NCI-H748 (cell line): ENCODE measurements at regions not wholly inside any gene's neighbourhood (a gene's known extent, or its start where the extent isn't known, plus 50 kb on each side); places are given as distances from the start of the nearest gene placed in this dataset.
A peak's percentile ranks its signal among the peaks of the same experiment; 100 is the strongest.
"Not testable (repeated sequence)": the region's sequence is repeated elsewhere in the genome, so short reads cannot be mapped to it uniquely, and the experiment has no call there.

ENCODE experiments used
- DNase-seq: peaks from one replicate; lab custom pipeline; 2025; ENCODE audit not compliant: unreplicated experiment; lab: John Stamatoyannopoulos, UW

DNA sequence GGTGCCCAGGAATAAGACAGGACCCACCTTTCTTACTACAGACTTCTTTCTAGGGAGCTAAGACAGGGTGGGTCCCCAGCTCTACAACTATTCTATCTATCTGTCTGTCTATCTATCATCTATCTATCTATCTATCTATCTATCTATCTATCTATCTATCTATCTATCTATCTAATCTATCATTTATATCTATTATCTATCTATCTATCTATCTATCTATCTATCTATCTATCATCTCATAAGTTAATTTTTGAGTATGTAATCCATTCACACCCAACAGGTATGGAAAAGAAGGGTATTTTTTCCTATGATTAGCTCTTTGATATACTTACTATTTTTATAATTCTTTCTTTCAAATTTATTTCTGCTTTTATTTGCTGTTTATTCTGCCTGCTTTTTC is 55.9 kb downstream of the BAMBI start:
- DNase-seq = no peak

DNA sequence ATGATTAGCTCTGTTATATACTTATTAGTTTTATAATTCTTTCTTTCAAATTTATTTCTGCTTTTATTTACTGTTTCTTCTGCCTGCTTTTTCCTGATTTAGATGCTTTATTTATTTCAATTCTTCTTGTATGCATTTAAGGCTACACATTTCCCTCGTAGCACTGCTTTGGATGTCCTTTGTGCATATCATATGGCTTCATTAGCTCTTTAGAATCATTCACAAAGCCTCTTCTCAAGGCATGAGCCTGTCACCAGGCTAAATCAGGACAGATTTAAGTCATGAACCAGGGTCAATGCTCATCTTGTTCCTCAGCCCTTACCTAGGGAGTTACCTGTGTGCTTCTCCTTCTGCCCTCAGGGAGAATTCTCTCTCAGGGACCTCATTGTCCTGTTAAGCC is 56.3 kb downstream of the BAMBI start:
- no peak for DNase-seq

DNA sequence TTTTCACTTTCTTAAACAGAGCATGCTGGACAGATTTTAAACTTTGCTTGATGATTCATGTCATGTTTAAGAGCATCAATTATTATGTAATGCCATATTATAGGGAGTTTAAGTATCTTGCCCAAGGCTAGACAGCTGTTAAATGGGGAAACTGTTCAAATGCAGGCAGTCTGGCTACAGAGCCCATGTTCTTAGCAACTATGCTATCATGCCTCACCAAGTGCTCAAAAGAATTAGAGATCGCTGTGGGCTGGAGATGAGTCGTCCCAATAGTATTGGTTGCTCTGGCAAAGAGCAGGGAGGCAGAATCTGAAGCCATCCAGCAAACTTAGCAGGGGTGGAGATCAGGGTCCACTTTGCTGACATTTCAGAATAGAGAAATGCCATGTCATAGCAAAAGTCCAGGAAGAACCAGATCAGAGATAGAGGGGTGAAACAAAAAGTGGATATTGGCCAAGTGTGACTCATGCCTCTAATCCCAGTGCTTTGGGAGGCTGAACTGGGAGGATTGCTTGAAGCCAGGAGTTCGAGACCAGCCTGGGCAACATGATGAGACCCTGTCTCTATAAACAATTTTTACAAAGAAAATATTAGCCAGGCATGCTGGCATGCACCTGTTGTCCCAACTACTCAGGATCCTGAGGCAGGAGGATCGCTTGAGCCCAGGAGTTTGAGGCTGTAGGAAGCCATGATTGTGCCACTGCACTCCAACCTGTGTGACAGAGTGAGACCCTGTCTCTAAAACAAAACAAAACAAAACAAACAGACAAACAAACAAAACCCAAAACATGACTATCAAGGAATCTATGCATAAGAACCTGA is 57.8 kb downstream of the BAMBI start:
- no peak for DNase-seq

DNA sequence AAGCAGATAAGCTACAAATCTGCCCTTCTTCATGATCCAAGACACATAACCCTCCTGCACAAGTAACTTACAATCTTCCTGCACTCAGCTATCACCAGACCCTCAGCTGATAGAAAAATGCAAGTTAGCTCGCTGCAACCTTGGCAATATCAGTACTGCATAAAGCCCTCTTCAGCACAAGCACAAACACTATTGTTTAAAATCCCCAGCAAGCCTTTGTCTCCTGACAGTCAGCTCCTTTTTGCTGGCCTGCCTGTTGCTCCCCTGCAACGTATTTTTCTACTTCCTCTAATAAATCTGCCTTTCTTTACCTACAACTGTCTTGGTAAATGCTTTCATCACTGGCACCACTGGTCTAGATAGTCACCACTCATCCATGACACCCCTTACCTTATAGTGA is 59.8 kb downstream of the BAMBI start:
- no peak for DNase-seq

DNA sequence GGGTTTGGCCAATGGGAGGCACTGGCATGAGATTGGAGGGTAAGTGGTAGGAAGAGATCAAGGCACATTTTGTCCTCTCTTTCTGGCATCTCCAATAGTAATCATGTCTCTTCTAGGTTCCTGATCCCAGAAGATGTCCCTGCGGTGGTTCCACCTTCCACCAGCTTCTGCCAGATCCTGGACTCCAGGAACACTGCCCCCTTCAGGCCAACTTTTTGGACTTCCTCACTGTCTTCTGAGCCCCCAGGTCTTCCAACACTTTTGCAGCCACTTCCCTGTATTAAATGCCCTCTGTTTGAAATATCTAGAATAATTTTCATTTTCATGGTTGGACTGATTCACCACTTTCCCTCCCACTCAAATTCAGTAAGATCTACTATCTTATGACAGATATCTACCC is 60.9 kb downstream of the BAMBI start:
- DNase-seq = no peak

DNA sequence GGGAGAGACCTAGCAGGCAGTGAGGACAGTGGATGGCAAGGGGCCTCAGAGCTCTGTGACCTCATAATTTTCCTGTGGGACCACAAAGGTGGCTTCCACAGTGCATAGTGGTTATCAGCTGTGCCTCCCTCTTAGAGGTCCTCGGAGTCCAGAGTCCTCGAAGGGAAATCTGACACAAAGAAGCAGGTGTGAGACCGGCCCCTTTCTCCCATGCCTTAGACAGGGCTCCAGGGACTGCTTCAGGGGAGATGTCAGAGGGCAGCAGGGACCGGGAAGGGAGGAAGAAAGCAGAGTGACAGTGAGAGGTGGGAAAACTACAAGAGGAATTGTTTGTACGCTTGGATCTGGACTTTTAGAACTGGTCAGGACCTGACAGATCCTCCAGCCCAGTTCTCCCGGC is 66.3 kb downstream of the BAMBI start:
- no peak for DNase-seq

DNA sequence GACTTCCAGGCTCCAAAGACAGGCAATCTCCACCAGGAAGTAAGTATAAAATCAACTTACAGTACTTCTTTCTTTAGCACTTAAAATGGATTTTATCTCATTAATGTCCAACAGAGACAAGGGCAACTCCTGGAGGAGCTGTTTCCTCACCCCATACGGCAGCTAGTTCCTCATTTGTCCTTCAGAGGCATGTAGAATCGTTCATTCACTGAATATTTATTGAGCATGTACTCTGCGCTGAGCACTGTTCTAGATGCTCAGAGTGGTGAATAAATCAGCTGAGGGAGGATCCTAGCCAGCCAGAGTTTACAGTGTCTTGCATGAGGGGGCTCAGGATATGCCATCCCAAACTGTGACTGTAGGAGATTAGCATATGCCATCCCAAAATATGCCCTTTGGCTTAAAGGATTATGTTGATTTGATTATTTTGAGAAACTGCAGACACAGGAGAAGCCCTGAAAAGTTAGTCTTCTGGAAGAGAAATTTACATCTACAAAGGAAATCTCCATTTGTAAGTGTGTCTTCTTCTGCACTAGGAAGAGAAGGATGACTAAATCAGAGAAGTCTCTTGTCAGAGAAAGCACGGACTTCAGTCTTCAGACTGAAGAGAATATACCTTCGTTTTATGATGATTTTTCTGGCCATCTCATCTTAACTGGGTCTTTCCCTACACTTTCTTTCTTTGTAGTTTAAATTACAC is 66.9 kb downstream of the BAMBI start:
- no peak for DNase-seq

DNA sequence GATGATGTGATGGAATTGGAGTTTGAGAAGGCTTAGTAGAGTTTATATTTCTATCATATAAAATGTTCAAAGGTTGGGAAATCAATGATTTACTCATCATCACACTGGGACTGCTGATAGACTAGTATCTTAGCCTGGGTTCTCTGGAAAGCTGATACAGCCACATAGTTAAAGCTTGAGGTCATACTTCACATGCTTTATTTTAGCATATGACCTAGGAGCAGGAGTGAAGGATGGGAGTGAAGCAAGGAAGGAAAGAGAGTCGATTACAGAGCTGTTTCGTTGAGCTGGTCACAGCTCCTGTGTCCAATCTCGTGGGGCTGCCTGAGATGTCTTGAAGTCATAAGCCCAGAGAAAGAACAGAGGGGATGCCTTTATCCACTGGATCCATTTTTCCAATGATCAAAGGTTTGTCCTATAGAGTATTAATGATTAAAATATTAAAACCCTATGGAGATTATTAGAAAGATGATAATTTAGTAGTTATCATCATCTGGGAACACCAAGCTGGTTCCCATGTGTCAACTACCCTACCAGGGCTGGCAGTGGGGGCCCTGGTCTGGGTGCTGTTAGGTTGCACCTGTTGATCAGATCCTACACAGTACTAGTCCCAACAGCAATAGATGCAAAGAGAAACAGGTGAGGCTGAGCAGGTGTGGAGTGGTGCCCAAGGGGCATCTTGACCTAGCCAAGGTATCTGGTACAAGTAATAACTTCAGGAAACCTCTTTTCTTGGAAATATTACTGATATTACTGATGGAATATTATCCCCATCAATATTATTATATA is 77.8 kb downstream of the BAMBI start:
- no peak for DNase-seq

DNA sequence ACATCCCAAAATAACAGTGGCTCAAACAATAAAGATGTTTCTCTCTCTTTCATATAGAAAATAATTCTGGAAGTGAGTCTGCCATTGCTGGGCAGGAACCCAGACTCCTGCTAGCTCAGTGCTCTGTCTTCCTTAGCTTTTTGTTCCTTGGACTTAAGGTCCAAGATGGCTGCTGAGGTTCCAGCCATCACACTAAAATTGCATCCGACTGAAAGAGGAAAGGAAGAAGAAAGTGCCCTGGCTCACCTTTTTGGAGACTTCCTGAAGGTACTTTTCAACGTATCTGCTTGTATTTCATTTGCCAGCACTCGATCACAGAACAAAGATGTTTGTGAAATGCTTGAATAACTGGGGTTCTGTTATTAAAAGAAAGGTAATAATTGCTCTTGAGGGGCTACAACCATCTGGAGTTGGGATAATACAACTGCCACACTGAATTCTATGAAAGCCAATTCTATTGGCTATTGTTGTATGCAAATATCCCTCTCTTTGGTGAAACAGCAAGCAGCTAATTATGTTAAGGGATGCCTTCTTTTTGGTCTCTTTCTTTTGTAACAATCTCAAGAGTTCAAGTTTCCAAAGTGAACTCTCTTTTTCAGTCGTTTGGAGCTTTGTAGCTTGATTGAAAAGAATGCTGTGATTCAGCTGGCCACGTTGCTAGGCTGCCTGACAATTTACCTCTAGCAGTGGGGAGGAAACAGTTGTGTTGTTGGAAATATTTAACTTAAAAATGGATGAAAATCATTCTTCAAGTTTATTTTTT is 83.9 kb downstream of the BAMBI start:
- no peak for DNase-seq

DNA sequence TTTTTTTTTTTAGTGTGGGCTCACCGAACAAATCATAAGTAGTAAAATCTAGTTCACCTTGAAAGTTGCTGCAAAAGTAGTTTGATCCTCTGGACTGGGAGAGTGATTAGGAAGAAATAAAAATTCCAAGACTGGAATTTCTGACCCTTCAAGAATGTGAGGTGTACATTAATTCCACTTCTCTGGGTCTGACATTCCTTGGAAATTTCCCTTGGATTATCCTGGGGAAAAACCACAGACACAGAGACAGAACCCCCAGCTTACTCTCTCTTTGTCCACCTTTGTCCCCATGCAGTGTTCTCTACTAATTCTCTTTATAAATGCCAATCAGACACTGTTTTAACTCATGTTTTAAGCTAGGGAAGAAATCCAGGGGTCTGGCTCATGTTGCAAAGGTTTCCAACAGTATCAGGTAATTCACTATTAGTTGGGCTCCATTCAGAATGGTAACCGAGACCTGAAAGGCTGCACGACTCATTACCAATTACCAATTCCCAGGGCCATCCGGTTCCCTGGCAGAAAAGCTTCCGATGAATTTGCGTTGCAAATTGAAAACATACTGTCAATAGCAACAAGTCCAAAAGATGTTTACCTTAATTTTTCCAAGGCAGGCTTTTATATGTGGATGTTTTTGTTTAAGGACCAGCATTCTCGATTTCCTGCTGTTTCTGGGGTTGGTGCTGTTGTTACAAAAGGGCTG is 86.3 kb downstream of the BAMBI start:
- DNase-seq = no peak

DNA sequence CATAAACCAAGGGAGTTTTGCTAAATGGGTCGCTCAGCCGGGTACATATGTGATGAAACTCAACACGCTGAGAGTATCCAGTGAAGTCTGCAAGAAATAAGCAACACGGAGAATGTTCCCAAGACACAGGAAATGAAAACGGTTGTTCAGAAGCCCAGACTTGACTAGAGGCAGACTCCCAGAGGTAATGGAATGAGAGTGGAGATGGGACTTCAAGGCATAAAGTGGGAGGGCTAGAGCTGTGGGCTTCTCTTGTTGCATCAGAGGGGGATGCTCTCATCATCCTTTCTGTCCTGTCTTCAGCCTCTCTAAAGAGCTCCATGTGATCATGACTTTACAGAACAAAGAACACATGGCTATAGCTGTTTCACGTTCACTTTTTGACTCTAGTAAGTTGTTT is 88.3 kb downstream of the BAMBI start:
- DNase-seq = no peak

DNA sequence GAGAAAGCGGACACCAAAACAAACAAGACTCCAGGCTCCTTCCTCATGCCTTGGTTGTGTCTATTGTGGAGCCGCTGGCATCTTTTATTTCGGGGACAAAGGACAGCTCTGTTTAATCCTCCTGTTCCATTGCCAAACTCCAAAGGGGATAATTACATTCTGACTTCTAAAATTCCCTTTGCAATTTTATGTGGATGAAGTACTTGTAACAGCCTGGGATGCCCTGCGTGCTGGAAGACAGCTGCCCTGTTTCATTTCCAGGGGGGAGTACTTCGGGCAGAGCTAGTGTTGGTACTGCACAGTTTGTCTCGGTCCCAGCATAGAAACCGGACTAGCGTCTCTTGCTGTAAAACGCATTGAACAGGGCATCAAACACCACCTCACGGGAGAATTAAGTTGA is 90.9 kb downstream of the BAMBI start:
- DNase-seq = peak; percentile 10

DNA sequence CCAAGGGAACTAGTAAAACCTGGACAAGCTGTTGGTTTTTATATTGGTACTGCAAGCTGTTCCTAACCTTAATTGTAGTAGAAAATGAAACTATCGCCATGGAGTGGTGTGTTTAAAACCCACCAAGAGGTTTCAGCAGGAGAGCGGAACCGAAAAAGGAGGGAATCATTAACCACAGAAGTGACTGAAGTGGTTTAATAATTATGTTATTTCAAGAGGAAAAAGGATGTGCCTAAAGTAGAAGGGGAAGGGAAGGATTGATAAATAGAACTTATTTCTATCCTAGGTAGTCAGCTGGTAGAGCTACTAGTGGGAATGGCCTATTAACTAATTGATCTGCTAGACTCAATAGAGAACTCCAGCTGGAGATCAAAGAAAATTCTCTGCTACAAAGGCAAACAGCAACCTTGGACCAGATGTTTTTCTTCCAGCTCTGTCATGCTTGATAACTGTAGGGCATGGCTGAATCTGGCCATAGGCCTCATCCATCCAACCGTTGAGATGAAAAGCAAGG is 91.8 kb downstream of the BAMBI start:
- DNase-seq = peak; percentile 27

DNA sequence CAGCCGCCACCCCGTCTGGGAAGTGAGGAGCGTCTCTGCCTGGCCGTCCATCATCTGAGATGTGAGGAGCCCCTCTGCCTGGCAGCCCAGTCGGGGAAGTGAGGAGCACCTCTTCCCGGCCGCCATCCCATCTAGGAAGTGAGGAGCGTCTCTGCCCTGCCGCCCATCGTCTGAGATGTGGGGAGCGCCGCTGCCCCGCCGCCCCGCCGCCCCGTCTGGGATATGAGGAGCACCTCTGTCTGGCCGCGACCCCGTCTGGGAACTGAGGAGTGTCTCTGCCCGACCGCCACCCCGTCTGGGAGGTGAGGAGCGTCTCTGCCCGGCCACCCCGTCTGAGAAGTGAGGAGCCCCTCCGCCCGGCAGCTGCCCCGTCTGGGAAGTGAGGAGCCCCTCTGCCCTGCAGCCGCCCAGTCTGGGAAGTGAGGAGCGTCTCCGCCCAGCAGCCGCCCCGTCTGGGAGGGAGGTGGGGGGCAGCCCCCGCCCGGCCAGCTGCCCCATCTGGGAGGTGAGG is 94.3 kb downstream of the BAMBI start:
- DNase-seq = not testable (repeated sequence)

DNA sequence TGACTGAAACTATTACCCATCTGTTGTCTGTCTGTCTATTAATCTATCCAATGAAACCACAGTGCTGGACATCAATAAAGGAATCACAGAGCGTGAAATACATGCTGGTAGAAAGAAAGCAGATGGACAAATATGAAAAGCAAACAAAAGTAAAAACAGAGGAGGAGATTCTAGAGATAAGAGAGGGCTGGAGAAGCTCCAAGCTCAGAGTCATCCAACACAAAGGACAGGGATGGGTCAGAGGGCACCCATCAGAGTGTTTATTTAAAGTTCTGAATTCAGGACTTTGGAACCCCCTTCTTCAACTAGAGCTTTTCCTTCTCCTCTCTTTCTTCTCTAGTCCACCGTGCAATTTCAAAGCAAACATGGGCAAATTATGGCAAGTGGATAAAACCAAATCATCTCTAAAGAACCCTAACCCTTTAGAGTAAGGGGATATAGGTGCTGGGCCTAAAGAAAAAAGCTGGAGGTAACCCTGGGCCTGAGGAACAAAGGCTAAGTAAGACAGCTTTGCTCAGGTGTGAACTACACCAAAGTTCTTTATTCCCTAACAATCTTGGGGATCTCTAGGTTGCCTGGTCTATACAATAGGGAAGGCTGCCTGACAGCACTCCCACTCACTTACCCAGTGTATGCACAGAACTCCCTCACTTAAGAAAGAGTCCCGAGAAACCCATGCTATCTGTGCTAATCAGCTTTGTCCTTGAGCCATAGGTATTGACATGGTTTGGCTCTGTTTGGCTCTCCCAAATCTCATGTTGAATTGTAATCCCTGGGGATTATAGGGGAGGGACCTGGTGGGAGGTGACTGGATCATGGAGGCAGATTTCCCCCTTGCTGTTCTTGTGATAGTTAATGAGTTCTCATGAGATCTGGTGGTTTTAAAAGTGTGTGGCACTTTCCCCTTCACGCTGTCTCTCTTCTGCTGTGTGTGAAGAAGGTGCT is 97.0 kb downstream of the BAMBI start:
- DNase-seq = peak; percentile 18

DNA sequence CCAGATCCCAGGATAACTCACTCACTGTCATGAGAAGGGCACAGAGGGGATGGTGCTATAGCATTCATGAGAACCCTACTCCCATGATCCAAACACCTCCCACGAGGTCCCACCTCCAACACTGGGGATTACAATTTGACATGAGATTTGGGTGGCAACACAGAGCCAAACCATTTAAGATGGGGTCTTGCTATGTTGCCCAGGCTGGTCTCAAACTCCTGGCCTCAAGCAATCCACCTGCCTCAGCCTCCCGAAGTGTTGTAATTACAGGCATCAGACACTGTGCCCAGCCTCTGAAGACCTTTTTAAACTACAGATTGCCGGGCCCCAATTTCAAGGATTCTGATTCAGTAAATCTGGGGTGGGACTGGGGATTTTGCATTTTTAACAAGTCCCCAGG is 98.5 kb downstream of the BAMBI start:
- DNase-seq = no peak

DNA sequence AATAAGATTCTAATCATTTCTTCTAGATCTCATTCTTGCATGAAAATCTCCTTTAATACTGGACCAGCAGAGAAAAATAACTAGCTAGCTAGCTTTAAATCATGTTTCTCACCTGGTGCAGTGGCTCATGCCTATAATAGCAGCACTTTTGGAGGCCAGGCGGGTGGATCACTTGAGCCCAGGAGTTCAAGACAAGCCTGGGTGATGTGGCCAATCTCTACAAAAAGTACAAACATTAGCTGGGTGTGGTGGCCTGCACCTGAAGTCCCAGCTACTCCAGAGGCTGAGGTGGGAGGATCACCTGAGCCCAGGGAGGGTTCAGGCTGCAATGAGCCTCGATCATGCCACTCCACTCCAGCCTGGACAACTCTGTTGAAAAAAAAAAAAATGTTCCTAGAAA is 99.2 kb downstream of the BAMBI start:
- no peak for DNase-seq

DNA sequence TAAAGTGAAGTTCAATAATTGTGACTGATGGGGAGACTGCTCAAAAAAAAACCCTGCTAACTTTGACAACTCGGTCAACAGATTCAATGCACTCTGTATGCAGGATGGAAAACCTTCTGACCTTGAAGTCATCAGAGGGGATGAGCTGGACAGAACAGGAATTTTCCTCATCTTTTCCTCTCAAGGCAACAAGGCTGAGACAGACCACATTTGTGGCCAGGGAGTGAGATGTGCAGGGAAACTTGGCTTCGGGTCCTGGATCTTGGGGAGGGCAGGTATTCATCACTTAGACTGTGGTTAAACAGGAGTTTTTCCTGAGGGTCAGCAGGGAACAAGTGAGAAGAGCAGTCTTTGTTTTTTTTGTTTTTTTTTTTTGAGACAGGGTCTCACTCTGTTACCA is 100.6 kb downstream of the BAMBI start:
- DNase-seq = no peak

DNA sequence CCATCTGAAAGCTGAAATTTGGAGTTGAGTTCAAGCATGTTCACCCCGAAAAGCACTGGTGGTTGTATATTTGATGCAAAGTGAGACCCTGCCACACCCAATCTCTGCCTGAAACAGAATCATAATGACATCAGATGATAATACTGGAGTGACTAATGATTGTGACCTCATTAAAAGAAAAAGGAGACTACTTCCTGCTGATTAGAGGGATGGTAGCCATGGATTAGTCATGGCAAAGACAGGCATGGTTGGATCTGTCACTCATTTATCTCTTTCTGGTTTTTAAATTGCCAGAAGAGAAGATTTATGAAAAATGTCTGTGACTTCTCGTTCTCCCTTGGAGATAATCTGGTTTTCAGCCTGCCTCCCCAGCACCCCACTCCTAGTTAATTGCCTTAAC is 101.2 kb downstream of the BAMBI start:
- DNase-seq = no peak
